ENCODE measurements at regions not wholly inside any gene's neighbourhood (a gene's known extent, or its start where the extent isn't known, plus 50 kb on each side); places are given as distances from the start of the nearest gene placed in this dataset.
"Not testable (repeated sequence)": the region's sequence is repeated elsewhere in the genome, so short reads cannot be mapped to it uniquely, and the experiment has no call there.

DNA sequence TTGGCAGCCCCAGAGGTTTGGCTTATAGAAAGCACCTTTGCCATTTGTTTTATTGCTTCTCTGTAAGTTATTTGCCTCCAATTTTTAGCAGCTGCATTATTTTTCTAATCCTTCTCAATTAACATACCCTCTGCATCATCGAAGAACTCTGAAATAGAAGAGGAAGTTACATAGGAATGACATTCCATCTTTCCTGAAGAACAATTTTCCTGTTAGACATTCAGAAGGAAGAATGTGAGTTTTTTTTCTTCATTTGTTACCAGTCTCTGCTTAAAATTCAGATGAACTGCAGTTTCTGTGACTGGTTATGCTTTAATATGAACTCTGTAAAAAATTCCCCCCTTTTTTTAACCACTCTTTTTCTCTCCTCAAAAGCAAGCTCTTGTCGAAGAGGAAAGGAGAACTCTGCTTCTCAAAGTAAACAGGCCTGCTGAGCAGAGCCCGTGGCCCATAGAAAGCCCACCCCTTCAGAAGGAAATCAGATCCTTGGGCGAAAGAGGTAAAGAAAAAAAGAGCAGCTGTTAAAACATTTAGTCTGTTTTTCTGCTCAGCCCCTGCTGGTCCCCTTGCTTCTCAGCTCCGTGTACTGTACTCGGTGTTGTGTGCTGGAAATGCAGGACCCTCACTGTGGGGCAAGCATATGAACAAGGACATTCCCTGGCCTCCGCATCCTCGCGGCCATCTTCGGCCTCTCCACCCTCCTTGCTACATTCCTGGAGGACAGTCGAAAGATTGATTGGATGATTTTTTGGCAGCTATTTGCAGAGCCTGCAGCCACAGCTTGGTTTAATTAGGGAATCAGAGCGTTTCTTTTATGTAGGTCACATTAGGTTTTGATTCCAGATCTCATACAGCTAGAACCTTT lies 164.4 kb upstream of the LRIG3 start:
- peak; percentile 77 for DNase-seq (ENCODE audit: low read depth)

DNA sequence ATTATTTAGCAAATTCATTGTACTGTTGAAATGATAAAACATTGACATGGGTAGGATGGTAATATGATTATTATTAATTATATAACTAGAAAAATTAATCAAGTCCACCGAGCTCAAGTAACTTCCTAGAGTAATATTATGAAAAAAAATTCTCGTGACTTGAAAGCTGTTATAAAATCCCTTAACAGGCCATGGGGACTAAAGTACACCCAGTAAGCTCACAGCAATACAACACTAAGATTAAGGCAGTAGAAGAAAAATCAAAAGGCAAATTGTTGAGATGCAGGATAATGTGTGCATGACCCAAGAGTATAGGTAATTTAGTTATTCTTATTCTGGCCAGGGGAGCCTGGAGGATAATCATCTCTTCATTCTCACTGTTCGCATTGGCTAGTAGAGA lies 162.6 kb upstream of the LRIG3 start:
- no peak for DNase-seq (ENCODE audit: low read depth)

DNA sequence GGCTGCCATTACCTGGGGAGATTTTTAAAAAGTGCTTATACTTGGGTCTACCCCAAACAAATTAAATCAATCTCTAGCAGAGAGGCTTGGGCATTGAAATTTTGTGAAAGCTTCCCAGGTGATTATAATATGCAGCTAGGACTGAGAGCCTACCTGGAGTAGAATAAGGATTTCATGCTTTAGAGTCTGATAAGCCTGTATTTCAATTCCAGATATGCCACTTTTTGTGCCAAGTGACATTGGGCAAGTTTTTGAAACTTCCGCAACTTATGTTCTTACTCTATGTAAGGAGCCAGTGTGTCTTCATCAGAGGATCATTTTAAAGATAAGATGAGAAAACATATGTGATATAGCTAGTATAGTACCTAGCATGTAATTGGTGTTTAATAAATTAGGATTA lies 159.8 kb upstream of the LRIG3 start:
- DNase-seq (ENCODE audit: low read depth), result no peak

DNA sequence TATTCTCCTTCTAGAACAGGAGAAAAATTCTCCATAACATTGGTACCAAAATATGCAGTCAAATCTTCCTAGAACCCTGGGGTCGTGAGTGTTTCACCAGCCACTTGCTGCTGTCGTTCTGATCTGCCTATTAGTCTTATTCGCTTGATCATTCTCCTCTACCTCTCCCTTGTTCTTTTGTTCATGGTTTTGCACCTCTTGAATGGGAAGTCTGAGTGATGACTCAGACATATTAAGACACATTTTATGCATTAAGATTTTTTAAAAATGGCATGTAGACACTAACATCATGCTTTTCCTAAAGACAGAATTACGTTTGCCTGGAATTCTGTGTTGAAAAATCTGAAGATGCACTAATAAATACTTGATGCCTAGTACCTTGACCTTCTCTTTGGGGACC lies 159.2 kb upstream of the LRIG3 start:
- no peak for DNase-seq (ENCODE audit: low read depth)

DNA sequence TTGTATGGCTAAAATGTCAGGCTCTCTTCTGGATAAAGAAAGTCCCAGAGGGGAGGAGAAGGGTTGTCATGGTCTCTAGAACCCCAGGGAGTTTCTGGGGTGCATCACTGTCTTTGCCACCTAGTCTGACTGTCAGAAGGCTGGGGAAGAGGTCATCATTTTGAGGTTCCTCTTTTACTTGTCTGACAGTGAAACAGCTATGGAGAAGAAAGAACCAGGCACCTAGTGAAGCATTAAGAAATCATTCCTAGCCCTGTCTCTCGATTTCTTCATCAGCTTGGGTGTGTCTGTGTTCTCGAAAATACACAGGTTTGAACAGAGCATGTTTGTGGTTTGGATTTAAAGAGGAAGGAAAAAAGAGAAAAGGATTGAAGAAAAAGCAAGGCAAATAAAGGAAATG lies 158.7 kb upstream of the LRIG3 start:
- no peak for DNase-seq (ENCODE audit: low read depth)

DNA sequence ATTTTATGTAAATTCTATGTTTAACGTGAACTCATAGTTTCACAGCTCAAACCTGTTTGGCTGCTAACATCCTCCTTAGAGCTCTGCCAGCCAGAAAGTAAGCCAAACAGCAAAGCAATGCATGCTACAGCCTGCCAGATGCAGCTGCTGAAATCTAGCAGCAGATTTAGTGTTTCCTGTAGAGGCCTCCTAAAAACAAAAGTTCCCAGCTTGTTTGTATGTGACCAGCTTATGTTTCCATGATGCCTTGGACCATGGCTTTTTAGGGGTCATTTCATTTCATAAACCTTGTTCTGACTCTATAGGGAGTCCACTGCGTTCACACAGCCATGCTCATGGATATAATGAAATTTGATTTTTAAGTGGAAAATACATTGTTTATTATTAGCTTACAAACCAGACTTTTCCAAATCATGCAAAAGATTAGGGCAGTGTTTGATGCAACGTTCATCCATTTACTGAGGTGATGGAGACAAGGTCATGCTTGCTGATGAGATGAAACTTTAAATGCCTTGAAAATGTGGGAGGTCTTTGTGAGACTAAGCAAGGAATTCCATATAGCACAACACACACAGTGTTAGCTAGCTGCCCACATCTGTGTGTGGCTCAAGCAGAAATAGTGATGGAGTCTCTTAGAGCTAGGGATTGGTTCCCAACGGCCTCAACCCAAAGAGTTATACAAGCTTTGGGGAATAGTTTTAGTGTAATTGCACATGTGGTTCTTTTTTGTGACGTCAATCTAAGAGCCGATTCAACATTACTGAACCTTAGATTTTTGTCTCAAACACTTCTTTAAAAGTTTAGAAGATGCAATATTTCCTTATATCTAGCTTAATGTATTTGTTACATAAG lies 157.5 kb upstream of the LRIG3 start:
- peak; percentile 79 for DNase-seq (ENCODE audit: low read depth)

DNA sequence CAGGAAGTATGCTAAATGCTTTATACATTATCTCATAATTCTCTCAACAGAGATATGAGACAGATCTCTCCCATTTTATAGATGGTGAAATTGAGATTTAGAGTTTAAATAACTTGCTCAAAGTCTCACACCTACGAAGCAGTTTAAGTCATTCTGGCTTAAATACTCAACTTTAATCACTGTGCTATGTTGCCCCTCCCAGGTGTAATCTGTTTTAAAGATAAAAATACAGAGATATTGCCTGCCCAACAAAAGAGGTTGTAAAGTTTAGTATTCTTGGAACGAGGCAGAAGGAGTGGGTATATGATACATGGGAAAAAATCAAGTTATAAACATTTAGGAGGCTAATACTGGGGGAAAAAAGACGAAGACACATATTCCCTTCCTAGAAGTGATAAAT lies 156.8 kb upstream of the LRIG3 start:
- no peak for DNase-seq (ENCODE audit: low read depth)

DNA sequence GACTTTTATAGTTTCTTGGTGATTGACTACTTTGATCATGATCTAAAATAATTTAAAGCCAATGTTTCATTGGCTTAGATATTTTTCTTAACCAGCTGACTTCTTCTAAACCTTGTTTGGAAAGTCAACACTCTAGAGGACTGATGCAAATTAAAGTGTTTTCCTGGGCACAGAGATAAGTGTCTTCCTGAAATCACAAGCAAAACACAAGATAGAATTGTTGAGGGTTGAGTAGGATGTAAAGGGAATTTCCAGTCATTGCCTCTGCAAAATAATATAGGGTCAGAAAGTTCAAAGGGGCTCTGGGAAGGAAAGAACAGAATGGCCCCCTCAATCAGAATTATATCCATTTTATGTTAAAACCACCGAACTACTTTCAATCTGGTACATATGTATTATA lies 156.3 kb upstream of the LRIG3 start:
- no peak for DNase-seq (ENCODE audit: low read depth)

DNA sequence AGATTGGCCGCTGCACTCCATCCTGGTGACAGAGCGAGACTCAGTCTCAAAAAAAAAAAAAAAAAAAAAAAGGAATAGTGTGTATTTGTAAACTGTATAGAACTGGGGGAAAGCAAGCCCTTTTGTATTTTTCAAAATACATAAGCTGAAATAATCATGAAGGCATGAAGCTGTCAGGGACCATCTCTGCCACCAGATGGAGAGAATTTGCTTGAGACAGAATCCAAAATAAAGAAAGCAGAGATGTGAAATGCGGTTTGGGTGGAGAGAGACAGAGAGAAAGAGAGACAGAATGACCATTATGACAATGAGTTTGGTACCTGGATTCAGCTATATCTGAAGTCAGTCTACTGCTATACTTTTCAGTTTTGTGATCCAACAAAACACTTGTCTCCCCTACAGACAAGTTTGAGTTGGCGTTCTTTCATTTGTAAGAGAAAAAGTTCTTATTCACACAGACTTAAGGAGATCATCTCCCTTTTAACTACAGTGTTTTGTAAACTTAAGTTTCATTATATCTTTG lies 155.7 kb upstream of the LRIG3 start:
- no peak for DNase-seq (ENCODE audit: low read depth)

DNA sequence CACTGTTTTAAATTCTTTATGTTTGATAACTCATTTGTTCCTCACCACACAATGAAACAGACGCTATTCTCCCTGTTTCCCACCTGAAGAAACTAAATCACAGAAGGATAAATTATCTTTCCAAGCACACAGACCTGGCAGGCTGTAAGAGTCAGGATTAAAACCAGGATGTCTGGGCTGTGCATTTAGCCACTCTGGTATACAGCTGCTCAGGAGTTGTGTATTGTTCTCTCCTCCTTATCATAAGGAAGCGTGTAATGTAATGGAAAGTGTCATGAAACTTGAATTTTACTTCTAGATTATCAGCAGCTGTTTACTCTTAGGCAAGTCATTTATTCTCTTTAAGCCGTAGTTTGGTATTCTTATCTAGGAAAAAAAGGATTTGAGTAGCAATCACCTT lies 154.8 kb upstream of the LRIG3 start:
- DNase-seq (ENCODE audit: low read depth), result no peak

DNA sequence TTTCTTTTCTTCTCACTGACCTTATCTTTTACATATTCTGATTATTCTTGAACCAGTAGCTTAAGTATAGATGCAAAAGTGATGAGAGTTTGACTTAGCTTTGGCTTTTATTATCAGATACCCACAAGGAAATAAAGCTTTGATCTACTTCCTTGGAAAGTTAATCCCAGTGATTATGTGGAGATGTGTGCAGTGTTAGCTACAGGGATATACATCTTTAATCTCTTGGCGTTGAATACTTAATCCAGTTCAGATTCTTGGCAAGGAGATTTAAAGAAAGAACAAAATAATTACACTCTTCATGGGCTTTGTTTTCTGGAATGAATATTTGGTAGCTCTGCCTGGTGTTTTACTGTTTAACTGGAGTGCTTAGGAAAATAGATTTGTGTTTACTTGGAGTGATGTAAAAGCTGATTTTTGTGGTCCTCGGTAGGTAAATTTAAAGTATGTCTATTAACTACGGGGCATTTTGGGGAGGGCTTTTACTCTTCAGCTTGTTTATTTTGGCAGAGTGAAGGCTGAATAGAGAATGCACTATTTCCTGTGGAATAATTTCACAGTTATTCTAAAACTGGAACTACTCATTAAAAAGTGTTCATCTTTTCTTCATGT lies 150.1 kb upstream of the LRIG3 start:
- DNase-seq (ENCODE audit: low read depth), result no peak

DNA sequence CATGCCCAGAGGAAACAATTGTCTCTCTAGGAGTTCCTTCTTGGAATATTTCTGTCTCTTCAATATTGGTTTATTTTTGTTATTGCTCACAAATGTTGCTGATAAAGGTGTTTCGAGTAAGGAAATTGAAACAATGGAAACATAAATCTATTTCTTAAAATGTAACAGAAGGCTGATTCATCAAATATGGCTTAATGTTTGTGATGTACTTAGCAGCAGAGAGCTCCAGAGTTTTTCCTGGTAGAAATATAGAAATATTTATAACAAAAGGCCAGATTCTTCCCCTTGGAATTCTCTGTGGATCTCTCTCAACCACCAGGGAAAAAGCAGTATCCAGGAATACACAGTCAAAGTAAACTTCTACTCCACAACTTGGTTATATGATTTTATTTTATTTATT lies 149.2 kb upstream of the LRIG3 start:
- DNase-seq (ENCODE audit: low read depth), result no peak

DNA sequence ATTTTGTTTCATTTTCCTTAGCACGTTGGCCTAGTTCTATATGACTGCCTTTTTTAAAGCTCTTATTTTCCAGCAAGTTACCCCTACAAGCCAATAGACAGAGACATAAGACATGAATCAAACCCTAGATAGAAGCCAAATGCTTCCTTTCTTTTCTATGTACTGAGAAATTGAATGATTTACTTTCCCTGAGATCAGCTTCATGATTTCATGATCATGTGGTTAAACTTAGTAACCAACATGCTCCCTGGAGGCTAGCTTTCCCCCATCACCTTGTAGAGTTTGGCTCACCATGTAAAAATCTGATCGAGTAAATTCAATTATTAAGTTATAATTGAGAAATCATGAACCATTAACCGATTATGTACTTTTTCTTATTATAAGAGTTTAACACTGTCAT lies 148.1 kb upstream of the LRIG3 start:
- no peak for DNase-seq (ENCODE audit: low read depth)

DNA sequence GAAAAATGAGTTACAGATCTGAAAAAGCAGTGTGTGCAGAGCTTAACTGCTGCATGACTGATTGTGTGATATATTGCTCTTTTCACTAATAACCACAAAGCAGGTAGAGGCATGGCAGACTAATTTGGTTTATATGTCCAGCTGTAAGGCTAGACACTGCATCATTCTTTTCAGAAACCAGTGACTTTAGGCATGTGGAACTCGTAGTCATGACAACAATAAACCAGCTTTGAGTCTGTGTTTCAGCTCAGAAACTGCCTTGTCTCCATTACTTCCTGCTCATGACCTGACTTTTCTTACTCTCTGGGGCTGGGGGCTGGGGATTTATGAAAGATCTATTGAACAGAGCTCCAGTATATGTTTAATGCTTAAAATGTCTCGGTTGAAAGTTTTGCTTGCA lies 146.8 kb upstream of the LRIG3 start:
- DNase-seq (ENCODE audit: low read depth), result no peak

DNA sequence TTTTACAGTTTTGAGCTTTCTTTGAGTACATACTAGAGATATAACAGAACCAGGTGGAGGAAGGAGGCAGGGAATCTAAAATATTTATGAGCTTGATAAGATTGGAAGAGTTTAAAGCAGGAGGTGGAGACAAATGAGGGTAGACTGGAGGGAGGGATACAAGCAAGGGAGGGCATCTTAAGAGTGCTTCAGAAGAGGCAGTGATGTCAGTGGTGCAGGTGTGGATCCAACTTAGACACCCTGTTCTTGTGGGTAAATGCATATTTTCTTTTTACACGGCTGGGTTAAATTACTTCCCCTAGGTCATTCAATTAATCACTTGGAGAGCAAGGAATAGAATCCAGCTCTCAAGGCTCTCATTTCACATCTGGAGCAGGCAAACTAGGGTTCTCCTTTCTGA lies 146.1 kb upstream of the LRIG3 start:
- DNase-seq (ENCODE audit: low read depth), result no peak

DNA sequence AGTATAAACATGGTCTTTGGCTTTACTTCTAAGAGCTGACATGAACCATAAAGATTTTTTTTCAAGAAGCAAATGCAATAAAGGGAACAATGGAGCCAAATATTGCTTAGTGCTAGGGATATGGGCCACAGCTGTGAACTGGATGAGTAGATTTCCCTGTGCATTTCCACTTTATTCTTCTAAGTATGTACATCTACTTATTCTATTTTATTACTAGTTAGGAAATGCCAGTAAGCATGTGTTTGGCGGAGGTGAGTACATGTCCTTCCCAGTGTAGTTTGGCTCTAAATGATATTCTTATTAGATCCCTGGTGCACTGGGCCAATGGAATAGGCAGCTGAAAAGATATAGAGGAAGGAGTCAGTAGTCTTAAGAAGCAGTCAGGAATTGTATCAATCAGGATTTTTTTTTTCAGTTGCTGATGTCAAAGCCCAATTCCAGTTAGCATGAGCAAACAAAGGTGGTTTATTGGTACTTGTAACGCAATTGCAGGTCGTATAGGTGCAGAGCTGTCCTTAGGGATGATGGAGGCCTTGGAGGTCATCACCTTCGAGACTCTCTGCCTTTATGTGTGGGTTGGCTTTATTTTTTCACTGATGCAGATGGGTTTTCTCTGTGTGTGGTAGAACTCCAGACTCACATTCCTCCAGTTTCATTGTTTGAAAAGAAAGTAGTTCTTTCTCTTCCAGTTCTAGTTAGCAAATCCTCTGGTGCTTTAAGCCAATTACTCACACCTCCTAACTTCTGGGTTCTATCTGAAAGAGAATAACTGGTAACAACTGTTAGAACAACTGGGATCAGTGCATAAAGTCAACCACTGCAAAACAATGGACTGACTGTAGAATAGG lies 139.0 kb upstream of the LRIG3 start:
- peak; percentile 62 for DNase-seq (ENCODE audit: low read depth)

DNA sequence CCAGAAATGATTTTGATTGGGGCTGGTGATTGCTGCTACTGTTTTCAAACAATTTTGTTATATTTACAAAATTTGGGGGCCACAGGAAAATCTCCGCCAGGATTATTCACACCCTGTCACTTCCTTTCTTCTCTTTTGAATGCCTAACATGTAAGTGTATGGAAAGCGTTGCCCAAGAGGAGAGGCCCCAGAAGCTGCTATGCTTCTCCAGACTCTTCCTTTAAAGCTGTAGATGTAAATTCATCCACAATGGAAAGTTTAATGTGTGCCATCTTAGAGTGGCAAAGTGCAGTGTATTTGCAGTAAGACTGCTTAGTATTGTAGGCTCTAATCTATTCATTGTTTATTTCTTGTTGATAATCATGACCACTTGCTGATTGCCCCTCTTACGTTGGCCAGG lies 136.7 kb upstream of the LRIG3 start:
- no peak for DNase-seq (ENCODE audit: low read depth)

DNA sequence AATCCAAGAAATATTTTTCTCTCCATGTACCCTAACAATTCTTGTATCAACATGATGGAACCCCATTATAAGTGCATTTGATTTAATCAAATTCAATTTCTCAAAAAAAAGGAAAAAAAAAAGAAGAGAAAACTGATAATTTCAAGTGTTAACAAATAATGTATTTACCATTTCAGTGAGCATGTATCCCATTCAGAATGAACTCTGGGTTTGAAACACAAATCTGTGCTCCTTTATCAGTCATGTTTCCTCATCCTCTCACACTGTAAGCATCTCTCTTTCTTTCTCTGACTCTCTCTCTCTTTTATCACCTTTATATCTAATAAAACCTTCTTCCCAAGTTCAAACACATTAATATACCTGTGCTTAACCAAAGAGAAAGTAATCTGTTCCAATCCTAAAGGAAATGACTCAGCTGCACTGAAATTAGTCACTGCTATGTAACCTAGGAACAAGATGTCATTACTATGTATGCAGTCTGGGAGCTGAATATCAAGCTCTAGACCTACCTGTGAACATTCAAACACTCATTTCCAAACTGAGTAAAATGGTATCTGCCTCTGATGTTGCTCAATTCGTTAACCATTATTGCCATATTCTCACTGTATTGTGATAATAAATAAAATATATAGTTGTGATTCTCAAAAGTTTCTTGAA lies 135.0 kb upstream of the LRIG3 start:
- no peak for DNase-seq (ENCODE audit: low read depth)

DNA sequence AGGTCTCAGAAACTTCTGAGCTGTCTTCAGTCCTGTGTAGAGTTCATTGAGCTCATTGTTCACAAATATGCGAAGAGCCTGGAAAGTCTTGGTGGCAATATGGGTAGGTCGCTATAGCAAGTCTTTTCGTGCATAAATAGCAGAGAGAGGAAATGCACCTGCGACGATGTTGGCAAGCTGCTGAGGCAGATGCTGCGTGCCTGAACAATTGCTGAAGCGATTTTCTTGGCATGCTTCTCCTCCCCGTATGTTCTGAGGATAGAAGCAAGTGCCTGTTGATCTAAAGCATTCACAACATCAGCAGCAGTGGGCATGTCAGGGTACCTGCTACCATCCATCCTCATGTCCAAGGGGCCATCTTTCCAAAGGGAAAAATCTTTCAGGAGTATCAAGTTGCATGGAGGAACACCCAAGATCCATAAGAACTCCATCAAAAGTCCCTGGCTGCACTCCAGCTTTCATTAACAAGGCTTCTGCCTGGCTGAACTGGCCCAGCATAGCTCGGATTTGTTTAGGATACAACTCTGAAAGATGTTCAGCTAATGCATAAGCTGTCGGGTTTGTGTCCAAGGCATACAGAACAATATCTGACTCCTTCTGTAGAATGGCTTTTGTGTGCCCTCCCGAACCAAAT lies 133.1 kb upstream of the LRIG3 start:
- DNase-seq (ENCODE audit: low read depth), result not testable (repeated sequence)

DNA sequence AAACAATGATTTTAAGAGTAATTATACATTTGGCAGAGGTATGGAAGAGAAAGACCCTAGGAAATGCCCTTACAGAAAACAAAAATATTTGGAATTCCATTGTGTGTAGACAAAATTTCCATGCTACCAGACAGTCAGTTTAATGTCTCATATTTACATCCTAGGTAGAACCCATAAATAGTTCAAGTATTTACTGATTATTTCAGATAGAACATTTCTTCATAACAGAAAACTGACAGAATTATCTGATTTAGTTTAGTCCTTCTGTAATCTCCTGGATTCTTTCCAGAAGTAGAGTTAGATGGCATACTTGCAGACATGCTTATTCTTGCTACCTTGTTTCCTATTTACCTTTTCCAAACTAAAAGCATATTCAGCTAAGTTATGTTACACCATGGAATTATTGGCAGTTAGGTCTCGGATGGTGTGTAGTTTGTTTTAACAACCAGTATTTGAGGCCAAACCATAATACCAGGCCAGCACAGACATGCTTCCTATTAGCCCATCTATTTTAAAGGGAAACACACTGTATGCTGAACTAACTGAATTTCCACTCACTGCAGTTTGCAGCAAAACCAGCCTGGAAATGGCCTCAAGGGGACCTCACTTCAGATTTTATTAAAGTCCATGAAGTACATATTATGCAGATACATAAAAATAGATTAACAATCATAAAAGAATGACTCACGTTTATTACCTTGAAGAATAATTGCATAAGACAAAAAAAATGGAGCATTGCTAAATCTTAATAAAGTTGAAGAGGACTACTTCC lies 126.6 kb upstream of the LRIG3 start:
- DNase-seq (ENCODE audit: low read depth), result no peak
